H1 (cell line): ENCODE measurements at regions not wholly inside any gene's neighbourhood (a gene's known extent, or its start where the extent isn't known, plus 50 kb on each side); places are given as distances from the start of the nearest gene placed in this dataset.

Experiments
- CTCF ChIA-PET: fragments of 300-600 bp; sonication (Branson Sonifier 250); formaldehyde crosslinking; loops from one replicate; lab custom pipeline; 2021; ENCODE audit not compliant: partially characterized antibody; lab: Charles Lee
- POLR2A ChIA-PET: fragments of 300-600 bp; sonication (Branson Sonifier 250); formaldehyde crosslinking; loops from one replicate; lab custom pipeline; 2021; ENCODE audit warnings: inconsistent platforms; ENCODE audit not compliant: partially characterized antibody; lab: Charles Lee
- DNase-seq, 2 experiments: peaks; one replicate each; pipeline versions ENCODE4 v3.0.0 to v3.0.0-alpha.2; 2010 to 2022; ENCODE audit warnings: low spot score in 2 of 2, low read depth in 1 of 2, mixed read lengths in 1 of 2
- FAIRE-seq: peaks from 2 replicates; lab custom pipeline; 2011; peaks lifted over from hg19 to GRCh38; lab: Jason Lieb, UNC
- H2AFZ ChIP-seq: 2 replicates; pipeline ENCODE4 v1.8.1; 2012; ENCODE audit warnings: low read length, inconsistent platforms
- H2AK5ac ChIP-seq: 2 replicates; pipeline ENCODE4 v1.6.1; 2013; ENCODE audit warnings: low read depth, low read length
- H2BK120ac ChIP-seq: replicated peaks from 2 replicates; pipeline ENCODE3; 2013; ENCODE audit warnings: low read depth, low read length, inconsistent platforms
- H2BK12ac ChIP-seq: 2 replicates; pipeline ENCODE4 v1.6.1; 2013; ENCODE audit warnings: low read depth, low read length
- H2BK15ac ChIP-seq: 2 replicates; pipeline ENCODE4 v1.6.1; 2013; ENCODE audit warnings: low read length
- H2BK20ac ChIP-seq: 2 replicates; pipeline ENCODE4 v1.6.1; 2013; ENCODE audit warnings: low read length
- H2BK5ac ChIP-seq: 2 replicates; pipeline ENCODE4 v1.6.1; 2013; ENCODE audit warnings: low read depth, low read length
- H3K14ac ChIP-seq: 2 replicates; pipeline ENCODE4 v1.6.1; 2013; ENCODE audit warnings: inconsistent platforms; ENCODE audit not compliant: insufficient read length
- H3K18ac ChIP-seq: 2 replicates; pipeline ENCODE4 v1.6.1; 2013; ENCODE audit warnings: low read length; ENCODE audit errors: extremely low read depth
- H3K23ac ChIP-seq: 2 replicates; pipeline ENCODE4 v1.6.1; 2013; ENCODE audit warnings: inconsistent platforms; ENCODE audit not compliant: insufficient read length
- H3K23me2 ChIP-seq: 2 replicates; pipeline ENCODE4 v1.6.1; 2013; ENCODE audit warnings: low read depth, low read length
- H3K27ac ChIP-seq: 2 replicates; pipeline ENCODE4 v1.6.1; 2011; ENCODE audit warnings: low read depth, low read length, inconsistent platforms
- H3K27me3 ChIP-seq, 4 experiments: replicated peaks in 1 of 4; 1 replicate in 1 of 4; 2 replicates in 3 of 4; pipeline versions ENCODE4 v1.6.1 to v1.8.1; 2011 to 2013; ENCODE audit warnings: low read length in 3 of 4, mild to moderate bottlenecking in 3 of 4, inconsistent platforms in 2 of 4, mixed read lengths in 2 of 4, moderate library complexity in 1 of 4; ENCODE audit not compliant: control insufficient read depth in 3 of 4, insufficient read depth in 3 of 4; ENCODE audit errors: extremely low read depth in 1 of 4
- H3K36me3 ChIP-seq, 4 experiments: 2 replicates each; pipeline versions ENCODE4 v1.6.1 to v1.8.1; 2011 to 2013; ENCODE audit warnings: mild to moderate bottlenecking in 4 of 4, low read length in 3 of 4, moderate library complexity in 2 of 4, control low read depth in 1 of 4, inconsistent platforms in 1 of 4; ENCODE audit not compliant: insufficient read depth in 4 of 4, control insufficient read depth in 2 of 4
- H3K4ac ChIP-seq: replicated peaks from 2 replicates; pipeline ENCODE3; 2013; ENCODE audit warnings: low read length, low read depth, mixed read lengths, inconsistent platforms; ENCODE audit not compliant: insufficient read length
- H3K4me1 ChIP-seq, 4 experiments: replicated peaks in 1 of 4; 1 replicate in 1 of 4; 2 replicates in 3 of 4; pipeline versions ENCODE4 v1.6.1 to v1.8.1; 2011 to 2013; ENCODE audit warnings: low read length in 3 of 4, inconsistent platforms in 2 of 4, mixed read lengths in 1 of 4; ENCODE audit not compliant: insufficient read depth in 4 of 4, control insufficient read depth in 3 of 4
- H3K4me2 ChIP-seq, 2 experiments: 2 replicates each; pipeline versions ENCODE4 v1.6.1 to v1.8.1; 2011 to 2013; ENCODE audit warnings: low read depth in 2 of 2, low read length in 2 of 2, control low read depth in 1 of 2, inconsistent platforms in 1 of 2, mild to moderate bottlenecking in 1 of 2; ENCODE audit not compliant: insufficient read depth in 1 of 2
- H3K4me3 ChIP-seq, 4 experiments: fragments of 200-600, 300-600 bp in 1 of 4; sonication (generic), shearing (Covaris generic), sonication (Bioruptor Twin) in 1 of 4; 2 replicates each; pipeline versions ENCODE4 v1.5.1 to v1.8.1; 2011 to 2016; ENCODE audit warnings: low read length in 4 of 4, low read depth in 3 of 4, control low read depth in 2 of 4, inconsistent platforms in 2 of 4, mild to moderate bottlenecking in 2 of 4, mixed read lengths in 1 of 4, moderate library complexity in 1 of 4; ENCODE audit not compliant: insufficient read depth in 2 of 4; ENCODE audit errors: extremely low read depth in 1 of 4
- H3K56ac ChIP-seq: replicated peaks from 2 replicates; pipeline ENCODE3; 2013; ENCODE audit warnings: low read depth, mild to moderate bottlenecking, mixed read lengths, low read length, inconsistent platforms; ENCODE audit not compliant: insufficient read length
- H3K79me1 ChIP-seq: 2 replicates; pipeline ENCODE4 v1.6.1; 2013; ENCODE audit warnings: low read depth, low read length, control low read depth
- H3K79me2 ChIP-seq, 2 experiments: 2 replicates each; pipeline versions ENCODE4 v1.6.1 to v1.8.1; 2012 to 2013; ENCODE audit warnings: low read length in 2 of 2, mild to moderate bottlenecking in 2 of 2, inconsistent platforms in 1 of 2; ENCODE audit not compliant: insufficient read depth in 2 of 2, control insufficient read depth in 1 of 2
- H3K9ac ChIP-seq, 4 experiments: replicated peaks in 1 of 4; 1 replicate in 1 of 4; 2 replicates in 3 of 4; pipeline versions ENCODE4 v1.6.1 to v1.8.1; 2011 to 2013; ENCODE audit warnings: low read depth in 3 of 4, low read length in 3 of 4, control low read depth in 2 of 4, mild to moderate bottlenecking in 2 of 4, moderate library complexity in 2 of 4, inconsistent platforms in 1 of 4; ENCODE audit errors: extremely low read depth in 1 of 4
- H3K9me3 ChIP-seq, 2 experiments: 2 replicates each; pipeline versions ENCODE4 v1.6.1 to v1.8.1; 2012 to 2013; ENCODE audit warnings: mild to moderate bottlenecking in 2 of 2, moderate library complexity in 2 of 2, control low read depth in 1 of 2, inconsistent platforms in 1 of 2, low read depth in 1 of 2, low read length in 1 of 2, mixed read lengths in 1 of 2; ENCODE audit not compliant: insufficient read depth in 2 of 2
- H4K20me1 ChIP-seq, 2 experiments: replicated peaks in 1 of 2; 2 replicates each; pipeline versions ENCODE3 to v1.8.1; 2011 to 2013; ENCODE audit warnings: inconsistent platforms in 2 of 2, low read length in 2 of 2, mild to moderate bottlenecking in 1 of 2; ENCODE audit not compliant: insufficient read depth in 2 of 2, control insufficient read depth in 1 of 2
- H4K5ac ChIP-seq: 2 replicates; pipeline ENCODE4 v1.6.1; 2013; ENCODE audit warnings: low read length, low read depth, mixed read lengths, inconsistent platforms; ENCODE audit not compliant: insufficient read length
- H4K8ac ChIP-seq: 2 replicates; pipeline ENCODE4 v1.8.0; 2013; ENCODE audit warnings: mild to moderate bottlenecking, moderate library complexity, low read length, inconsistent platforms; ENCODE audit not compliant: insufficient read depth; ENCODE audit errors: extremely low read depth
- H4K91ac ChIP-seq: replicated peaks from 2 replicates; pipeline ENCODE3; 2013; ENCODE audit warnings: low read length, mixed read lengths, inconsistent platforms; ENCODE audit not compliant: insufficient read length
- CBX5 ChIP-seq: fragments of 300-800, 300-1000 bp; sonication (generic); IDR thresholded peaks from 2 replicates; pipeline ENCODE4 v1.7.1; 2016; ENCODE audit warnings: antibody characterized with exemption, low read length, low read depth
- CREB1 ChIP-seq: IDR thresholded peaks from 2 replicates; pipeline ENCODE4 v1.6.1; 2012; ENCODE audit warnings: inconsistent platforms
- HDAC6 ChIP-seq: IDR thresholded peaks from one replicate; pipeline ENCODE4 v1.7.1; 2012; ENCODE audit warnings: low read depth, mild to moderate bottlenecking, inconsistent platforms, low read length, moderate library complexity
- WGBS, 2 experiments: shearing (Covaris generic) in 1 of 2; methylation state at CpG; one replicate each; pipeline versions ENCODE4 v1.1.6 to v1.1.7; 2013 to 2015; ENCODE audit warnings: low lambda C conversion rate in 2 of 2, mixed read lengths in 2 of 2, inconsistent platforms in 1 of 2, low coverage in 1 of 2, missing lambda C conversion rate in 1 of 2; ENCODE audit not compliant: insufficient replicate concordance in 2 of 2, insufficient coverage in 1 of 2, insufficient read length in 1 of 2; ENCODE audit errors: extremely low coverage in 1 of 2, missing lambda C conversion rate in 1 of 2; 5-methylcytosine and 5-hydroxymethylcytosine counted together
- TF ChIP-seq, protein P1 (sequence below): IDR thresholded peaks from 2 replicates; pipeline ENCODE4 v1.6.1; 2012; ENCODE audit warnings: inconsistent platforms

DNA sequence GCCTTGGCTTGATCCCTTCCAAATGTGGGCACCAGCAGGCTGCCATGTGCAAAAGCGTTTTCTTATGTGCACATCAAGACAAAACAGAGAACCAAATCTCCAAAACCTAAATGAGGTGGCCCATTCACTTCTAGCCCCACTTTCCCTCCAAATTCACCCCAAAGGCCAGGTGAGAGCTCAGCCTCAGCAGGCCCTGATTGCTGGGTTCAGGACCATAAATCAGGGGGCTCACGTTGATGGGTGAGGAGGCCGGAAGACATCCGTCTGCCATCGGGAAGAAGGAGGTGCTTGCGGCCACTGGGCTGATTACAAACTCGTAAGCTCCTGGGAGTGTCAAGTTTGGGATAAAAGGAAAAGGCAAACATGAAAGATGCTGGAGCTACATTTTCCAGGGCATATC, 86.7 kb upstream of the CLDN14 start:
- Histone ChIP-seq H3K79me1 (no peaks in the 10 kb centered on the region), H3K9me3 (peaks cover 4 to 5% of the 10 kb centered on the region in 2 experiments; a peak in 3 of 4 replicates), H2BK5ac (no peak overlapping the region), H3K4me3 (no peak overlapping the region), H3K56ac (no peak overlapping the region), H2AK5ac (no peak overlapping the region), H4K91ac (no peak overlapping the region), H3K18ac (no peak overlapping the region), H2BK20ac (no peak overlapping the region), H4K20me1 (no peaks in the 10 kb centered on the region), H3K23ac (no peak overlapping the region), H3K9ac (no peak overlapping the region), H3K79me2 (no peaks in the 10 kb centered on the region), H3K4ac (no peak overlapping the region), H3K27ac (no peak overlapping the region), H4K8ac (no peak overlapping the region), H2BK12ac (no peak overlapping the region), H2BK15ac (no peak overlapping the region), H3K27me3 (no peaks in the 10 kb centered on the region; a peak in 1 of 7 replicates), H3K14ac (no peak overlapping the region), H3K4me1 (no peaks in the 10 kb centered on the region), H3K36me3 (no peaks in the 10 kb centered on the region), H3K4me2 (no peak overlapping the region), H2BK120ac (no peak overlapping the region), H4K5ac (no peak overlapping the region), H2AFZ (no peak overlapping the region), H3K23me2 (no peaks in the 10 kb centered on the region)
- whole genome bisulfite sequencing, 2 experiments, result 91% methylated on average over 7 of the region's 7 CpGs; no CpG with 5 or more reads in 1 of the 2 experiments
- TF ChIP-seq CBX5 (no peak), CREB1 (no peak), HDAC6 (no peak)
- TF ChIP-seq, protein P1, sequence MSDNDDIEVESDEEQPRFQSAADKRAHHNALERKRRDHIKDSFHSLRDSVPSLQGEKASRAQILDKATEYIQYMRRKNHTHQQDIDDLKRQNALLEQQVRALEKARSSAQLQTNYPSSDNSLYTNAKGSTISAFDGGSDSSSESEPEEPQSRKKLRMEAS, result no peak
- POLR2A ChIA-PET, result no interaction called here
- CTCF ChIA-PET, result interaction anchor here (0.9 to 1.6 kb wide), 4 partner anchors 16 to 144 kb away, joined by 3 to 6 read pairs (median 5); no protein-coding TSS in a partner anchor
- DNase-seq (no peak), FAIRE-seq (no peak)
